H9 (cell line): ENCODE measurements at regions not wholly inside any gene's neighbourhood (a gene's known extent, or its start where the extent isn't known, plus 50 kb on each side); places are given as distances from the start of the nearest gene placed in this dataset.

Experiments
- DNase-seq: peaks from one replicate; pipeline ENCODE4 v3.0.0-alpha.2; 2017
- H2AFZ ChIP-seq: one replicate; pipeline ENCODE4 v1.6.1; 2013; ENCODE audit warnings: mild to moderate bottlenecking, low read length, control low read depth, moderate library complexity
- H2AK5ac ChIP-seq: 2 replicates; pipeline ENCODE4 v1.6.1; 2013; ENCODE audit warnings: low read length, control low read depth, mixed read lengths; ENCODE audit not compliant: insufficient read length
- H2BK120ac ChIP-seq: one replicate; pipeline ENCODE4 v1.6.1; 2013; ENCODE audit warnings: low read depth, mild to moderate bottlenecking, low read length, control low read depth, inconsistent platforms; ENCODE audit not compliant: poor library complexity, severe bottlenecking
- H2BK12ac ChIP-seq: 2 replicates; pipeline ENCODE4 v1.6.1; 2013; ENCODE audit warnings: low read length, control low read depth, mixed read lengths, low read depth; ENCODE audit not compliant: insufficient read length
- H2BK15ac ChIP-seq: 2 replicates; pipeline ENCODE4 v1.6.1; 2013; ENCODE audit warnings: low read depth, low read length, control low read depth
- H2BK20ac ChIP-seq: one replicate; pipeline ENCODE4 v1.6.1; 2013; ENCODE audit warnings: low read depth, mild to moderate bottlenecking, low read length, control low read depth, inconsistent platforms; ENCODE audit not compliant: poor library complexity, severe bottlenecking
- H2BK5ac ChIP-seq: 2 replicates; pipeline ENCODE4 v1.6.1; 2013; ENCODE audit warnings: low read length, control low read depth, mixed read lengths; ENCODE audit not compliant: insufficient read length
- H3K14ac ChIP-seq: 2 replicates; pipeline ENCODE4 v1.6.1; 2013; ENCODE audit warnings: low read length, control low read depth; ENCODE audit not compliant: insufficient read depth
- H3K18ac ChIP-seq: 2 replicates; pipeline ENCODE4 v1.6.1; 2013; ENCODE audit warnings: low read depth, mild to moderate bottlenecking, mixed read lengths, low read length, control low read depth; ENCODE audit not compliant: insufficient read length
- H3K23ac ChIP-seq: 2 replicates; pipeline ENCODE4 v1.6.1; 2013; ENCODE audit warnings: low read length, control low read depth, mixed read lengths, low read depth; ENCODE audit not compliant: insufficient read length
- H3K23me2 ChIP-seq: 2 replicates; pipeline ENCODE4 v1.6.1; 2013; ENCODE audit warnings: low read depth, mild to moderate bottlenecking, mixed read lengths, low read length, control low read depth; ENCODE audit not compliant: insufficient read length, poor library complexity, severe bottlenecking
- H3K27ac ChIP-seq: 2 replicates; pipeline ENCODE4 v1.5.1; 2013; ENCODE audit warnings: low read length, control low read depth, mixed read lengths, low read depth; ENCODE audit not compliant: insufficient read length
- H3K27me3 ChIP-seq: 2 replicates; pipeline ENCODE4 v1.6.1; 2013; ENCODE audit warnings: low read length, control low read depth, inconsistent platforms; ENCODE audit not compliant: insufficient read depth
- H3K4ac ChIP-seq: 2 replicates; pipeline ENCODE4 v1.6.1; 2013; ENCODE audit warnings: low read depth, mild to moderate bottlenecking, control low read depth, inconsistent platforms, low read length, moderate library complexity
- H3K4me1 ChIP-seq: 2 replicates; pipeline ENCODE4 v1.6.1; 2013; ENCODE audit warnings: low read length, control low read depth, inconsistent platforms; ENCODE audit not compliant: insufficient read depth
- H3K4me2 ChIP-seq: 2 replicates; pipeline ENCODE4 v1.6.1; 2013; ENCODE audit warnings: low read length, control low read depth, mixed read lengths; ENCODE audit not compliant: insufficient read length, insufficient read depth
- H3K56ac ChIP-seq: 2 replicates; pipeline ENCODE4 v1.6.1; 2013; ENCODE audit warnings: low read depth, mild to moderate bottlenecking, mixed read lengths, low read length, control low read depth; ENCODE audit not compliant: insufficient read length
- H3K79me1 ChIP-seq: 2 replicates; pipeline ENCODE4 v1.6.1; 2013; ENCODE audit warnings: low read depth, mild to moderate bottlenecking, moderate library complexity, low read length, control low read depth, inconsistent platforms; ENCODE audit not compliant: insufficient read depth, poor library complexity, severe bottlenecking
- H3K79me2 ChIP-seq: 2 replicates; pipeline ENCODE4 v1.6.1; 2013; ENCODE audit warnings: low read length, control low read depth, inconsistent platforms; ENCODE audit not compliant: insufficient read depth
- H3K9ac ChIP-seq: 2 replicates; pipeline ENCODE4 v1.6.1; 2013; ENCODE audit warnings: low read length, control low read depth, mixed read lengths; ENCODE audit not compliant: insufficient read length; ENCODE audit errors: extremely low read depth
- H3K9me3 ChIP-seq: one replicate; pipeline ENCODE4 v1.6.1; 2013; ENCODE audit warnings: low read depth, low read length, inconsistent platforms; ENCODE audit not compliant: control insufficient read depth
- H3T11ph ChIP-seq: one replicate; pipeline ENCODE4 v1.6.1; 2013; ENCODE audit warnings: mild to moderate bottlenecking, low read length, control low read depth, inconsistent platforms
- H4K20me1 ChIP-seq: one replicate; pipeline ENCODE4 v1.6.1; 2013; ENCODE audit not compliant: control insufficient read depth, insufficient read length, insufficient read depth
- H4K5ac ChIP-seq: 2 replicates; pipeline ENCODE4 v1.6.1; 2013; ENCODE audit warnings: low read depth, mild to moderate bottlenecking, mixed read lengths, low read length, control low read depth; ENCODE audit not compliant: insufficient read length
- H4K8ac ChIP-seq: replicated peaks from 2 replicates; pipeline ENCODE4 v1.6.1; 2013; ENCODE audit warnings: low read length, control low read depth, mixed read lengths, low read depth; ENCODE audit not compliant: insufficient read length
- H4K91ac ChIP-seq: 2 replicates; pipeline ENCODE4 v1.6.1; 2013; ENCODE audit warnings: low read depth, mild to moderate bottlenecking, moderate library complexity, mixed read lengths, low read length, control low read depth; ENCODE audit not compliant: insufficient read length
- H3K27ac Mint-ChIP-seq, 3 experiments: 2 replicates in 2 of 3; 3 replicates in 1 of 3; pipeline ENCODE4 v1.8.0; 2020 to 2021; ENCODE audit warnings: mixed read lengths in 3 of 3, mild to moderate bottlenecking in 1 of 3, moderate library complexity in 1 of 3
- H3K27me3 Mint-ChIP-seq: 2 replicates; pipeline ENCODE4 v1.8.0; 2021; ENCODE audit warnings: low read depth, mild to moderate bottlenecking, moderate library complexity, mixed read lengths
- H3K36me3 Mint-ChIP-seq, 3 experiments: 2 replicates in 2 of 3; 3 replicates in 1 of 3; pipeline ENCODE4 v1.8.0; 2020 to 2021; ENCODE audit warnings: low read depth in 3 of 3, mixed read lengths in 3 of 3; ENCODE audit not compliant: insufficient read depth in 1 of 3
- H3K4me1 Mint-ChIP-seq, 2 experiments: 2 replicates each; pipeline ENCODE4 v1.8.0; 2020; ENCODE audit warnings: mixed read lengths in 2 of 2
- H3K4me3 Mint-ChIP-seq, 2 experiments: 2 replicates in 1 of 2; 3 replicates in 1 of 2; pipeline ENCODE4 v1.8.0; 2020 to 2021; ENCODE audit warnings: mild to moderate bottlenecking in 2 of 2, mixed read lengths in 2 of 2, moderate library complexity in 1 of 2
- H3K9me3 Mint-ChIP-seq, 2 experiments: 2 replicates in 1 of 2; 3 replicates in 1 of 2; pipeline ENCODE4 v1.8.0; 2020; ENCODE audit warnings: mild to moderate bottlenecking in 2 of 2, mixed read lengths in 2 of 2, moderate library complexity in 1 of 2
- WGBS: extraction: QIAGEN DNeasy Blood & Tissue Kit; methylation state at CpG from one replicate; pipeline ENCODE4 v1.1.7; 2013; ENCODE audit warnings: missing lambda C conversion rate, low lambda C conversion rate, mixed read lengths; ENCODE audit not compliant: insufficient read length; ENCODE audit errors: extremely low coverage; 5-methylcytosine and 5-hydroxymethylcytosine counted together
- TF ChIP-seq, protein P1 (sequence below): fragments of 200-600 bp; sonication (generic); conservative IDR thresholded peaks from 3 replicates; pipeline ENCODE4 v1.8.0; 2021; ENCODE audit warnings: antibody characterized with exemption, mild to moderate bottlenecking

GRCh38 chr18:37628470-37629220, 63.0 kb upstream of the CELF4 start:
- Histone ChIP-seq H4K20me1 (no peaks in the 10 kb centered on the region), H3K27ac (no peak overlapping the region), H2BK20ac (no peak overlapping the region), H3K9me3 (no peaks in the 10 kb centered on the region), H3K27me3 (no peaks in the 10 kb centered on the region), H3K9ac (no peak overlapping the region), H3K23me2 (no peaks in the 10 kb centered on the region), H3T11ph (no peak overlapping the region), H4K91ac (no peak overlapping the region), H3K79me2 (no peaks in the 10 kb centered on the region), H2BK5ac (no peak overlapping the region), H3K18ac (no peak overlapping the region), H3K14ac (no peak overlapping the region), H3K4me1 (no peaks in the 10 kb centered on the region), H3K4ac (no peak overlapping the region), H2BK120ac (no peak overlapping the region), H4K8ac (no peak overlapping the region), H3K56ac (no peak overlapping the region), H4K5ac (no peak overlapping the region), H2AFZ (no peak overlapping the region), H3K4me2 (no peak overlapping the region), H3K79me1 (no peaks in the 10 kb centered on the region), H2BK12ac (no peak overlapping the region), H2BK15ac (no peak overlapping the region), H3K23ac (no peak overlapping the region), H2AK5ac (no peak overlapping the region)
- DNase-seq = no peak
- TF ChIP-seq, protein P1, sequence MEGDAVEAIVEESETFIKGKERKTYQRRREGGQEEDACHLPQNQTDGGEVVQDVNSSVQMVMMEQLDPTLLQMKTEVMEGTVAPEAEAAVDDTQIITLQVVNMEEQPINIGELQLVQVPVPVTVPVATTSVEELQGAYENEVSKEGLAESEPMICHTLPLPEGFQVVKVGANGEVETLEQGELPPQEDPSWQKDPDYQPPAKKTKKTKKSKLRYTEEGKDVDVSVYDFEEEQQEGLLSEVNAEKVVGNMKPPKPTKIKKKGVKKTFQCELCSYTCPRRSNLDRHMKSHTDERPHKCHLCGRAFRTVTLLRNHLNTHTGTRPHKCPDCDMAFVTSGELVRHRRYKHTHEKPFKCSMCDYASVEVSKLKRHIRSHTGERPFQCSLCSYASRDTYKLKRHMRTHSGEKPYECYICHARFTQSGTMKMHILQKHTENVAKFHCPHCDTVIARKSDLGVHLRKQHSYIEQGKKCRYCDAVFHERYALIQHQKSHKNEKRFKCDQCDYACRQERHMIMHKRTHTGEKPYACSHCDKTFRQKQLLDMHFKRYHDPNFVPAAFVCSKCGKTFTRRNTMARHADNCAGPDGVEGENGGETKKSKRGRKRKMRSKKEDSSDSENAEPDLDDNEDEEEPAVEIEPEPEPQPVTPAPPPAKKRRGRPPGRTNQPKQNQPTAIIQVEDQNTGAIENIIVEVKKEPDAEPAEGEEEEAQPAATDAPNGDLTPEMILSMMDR = no peak
- no peaks in the 10 kb centered on the region for H3K36me3 Mint-ChIP-seq
- peaks cover 2% of the 10 kb centered on the region for H3K27me3 Mint-ChIP-seq
- no peak overlapping the region for H3K4me3 Mint-ChIP-seq
- H3K4me1 Mint-ChIP-seq = no peaks in the 10 kb centered on the region
- no peak overlapping the region for H3K27ac Mint-ChIP-seq
- H3K9me3 Mint-ChIP-seq = no peaks in the 10 kb centered on the region; a peak in 1 of 5 replicates
- no CpG with 5 or more reads among the region's 3 CpGs for WGBS
